PC-9 (cell line): ENCODE measurements at regions not wholly inside any gene's neighbourhood (a gene's known extent, or its start where the extent isn't known, plus 50 kb on each side); places are given as distances from the start of the nearest gene placed in this dataset.

Experiments used
- BruUV-seq: library from RNA; stranded (reverse); fragments of 400-500 nt; replicated peaks from 2 replicates; lab custom pipeline; 2021; lab: Mats Ljungman, UMichigan
- CTCF ChIA-PET: fragments of 300-600 bp; sonication (Branson Sonifier 250); formaldehyde crosslinking; loops from one replicate; lab custom pipeline; 2022; ENCODE audit warnings: antibody characterized with exemption; lab: Charles Lee
- POLR2A ChIA-PET: fragments of 300-600 bp; sonication (Branson Sonifier 250); formaldehyde crosslinking; loops from one replicate; lab custom pipeline; 2022; ENCODE audit warnings: antibody characterized with exemption; ENCODE audit not compliant: unreplicated experiment; lab: Charles Lee
- DNase-seq, 2 experiments: peaks; one replicate each; pipeline versions ENCODE4 v3.0.0 to v3.0.0-alpha.2; 2015 to 2022; ENCODE audit warnings: mixed read lengths in 1 of 2
- H2AFZ ChIP-seq: fragments of 200-600 bp; sonication (generic); 2 replicates; pipeline ENCODE4 v1.8.1; 2017; ENCODE audit warnings: antibody characterized with exemption
- H3F3A ChIP-seq: fragments of 200-600 bp; sonication (generic); 2 replicates; pipeline ENCODE4 v1.8.1; 2017; ENCODE audit warnings: antibody characterized with exemption, mild to moderate bottlenecking, low read depth; ENCODE audit not compliant: insufficient read depth
- H3K27ac ChIP-seq: fragments of 200-600 bp; sonication (generic); 2 replicates; pipeline ENCODE4 v1.6.1; 2016; ENCODE audit warnings: mixed run types
- H3K27me3 ChIP-seq: fragments of 200-600 bp; sonication (generic); 2 replicates; pipeline ENCODE4 v1.6.1; 2016; ENCODE audit warnings: low read depth, mixed run types; ENCODE audit not compliant: insufficient read depth
- H3K36me3 ChIP-seq: fragments of 200-600 bp; sonication (generic); 2 replicates; pipeline ENCODE4 v1.6.1; 2016; ENCODE audit warnings: low read depth, mixed run types
- H3K4me1 ChIP-seq: fragments of 200-600 bp; sonication (generic); replicated peaks from 2 replicates; pipeline ENCODE4 v1.6.1; 2016; ENCODE audit warnings: mixed run types; ENCODE audit not compliant: insufficient read depth
- H3K4me2 ChIP-seq: fragments of 200-600 bp; sonication (generic); 2 replicates; pipeline ENCODE4 v1.6.1; 2017; ENCODE audit warnings: mixed run types
- H3K4me3 ChIP-seq: fragments of 200-600 bp; sonication (generic); 2 replicates; pipeline ENCODE4 v1.6.1; 2016; ENCODE audit warnings: mixed run types
- H3K79me2 ChIP-seq: fragments of 200-600 bp; sonication (generic); 2 replicates; pipeline ENCODE4 v1.6.1; 2017; ENCODE audit warnings: low read depth, mixed run types
- H3K9me2 ChIP-seq: fragments of 200-600 bp; sonication (generic); 2 replicates; pipeline ENCODE4 v1.8.1; 2017; ENCODE audit warnings: mild to moderate bottlenecking; ENCODE audit not compliant: insufficient read depth
- H3K9me3 ChIP-seq: fragments of 200-600 bp; sonication (generic); 2 replicates; pipeline ENCODE4 v1.8.1; 2016; ENCODE audit warnings: low read depth; ENCODE audit not compliant: insufficient read depth
- H4K20me1 ChIP-seq: fragments of 200-600 bp; sonication (generic); 2 replicates; pipeline ENCODE4 v1.8.1; 2017; ENCODE audit not compliant: insufficient read depth
- EZH2 ChIP-seq: fragments of 200-600 bp; sonication (generic); IDR thresholded peaks from 2 replicates; pipeline ENCODE4 v1.8.0; 2017; ENCODE audit warnings: antibody characterized with exemption, low read depth
- intact Hi-C: fragments of 100-400 bp; cut with micrococcal nuclease; formaldehyde crosslinking; loops from one replicate; pipeline ENCODE4 v1.10.0; 2022; ENCODE audit not compliant: unreplicated experiment
- TF ChIP-seq, protein P1 (sequence below): fragments of 200-600 bp; sonication (generic); conservative IDR thresholded peaks from 2 replicates; pipeline ENCODE4 v1.6.1; 2017; ENCODE audit warnings: mixed run types, antibody characterized with exemption, mild to moderate bottlenecking, moderate library complexity

DNA sequence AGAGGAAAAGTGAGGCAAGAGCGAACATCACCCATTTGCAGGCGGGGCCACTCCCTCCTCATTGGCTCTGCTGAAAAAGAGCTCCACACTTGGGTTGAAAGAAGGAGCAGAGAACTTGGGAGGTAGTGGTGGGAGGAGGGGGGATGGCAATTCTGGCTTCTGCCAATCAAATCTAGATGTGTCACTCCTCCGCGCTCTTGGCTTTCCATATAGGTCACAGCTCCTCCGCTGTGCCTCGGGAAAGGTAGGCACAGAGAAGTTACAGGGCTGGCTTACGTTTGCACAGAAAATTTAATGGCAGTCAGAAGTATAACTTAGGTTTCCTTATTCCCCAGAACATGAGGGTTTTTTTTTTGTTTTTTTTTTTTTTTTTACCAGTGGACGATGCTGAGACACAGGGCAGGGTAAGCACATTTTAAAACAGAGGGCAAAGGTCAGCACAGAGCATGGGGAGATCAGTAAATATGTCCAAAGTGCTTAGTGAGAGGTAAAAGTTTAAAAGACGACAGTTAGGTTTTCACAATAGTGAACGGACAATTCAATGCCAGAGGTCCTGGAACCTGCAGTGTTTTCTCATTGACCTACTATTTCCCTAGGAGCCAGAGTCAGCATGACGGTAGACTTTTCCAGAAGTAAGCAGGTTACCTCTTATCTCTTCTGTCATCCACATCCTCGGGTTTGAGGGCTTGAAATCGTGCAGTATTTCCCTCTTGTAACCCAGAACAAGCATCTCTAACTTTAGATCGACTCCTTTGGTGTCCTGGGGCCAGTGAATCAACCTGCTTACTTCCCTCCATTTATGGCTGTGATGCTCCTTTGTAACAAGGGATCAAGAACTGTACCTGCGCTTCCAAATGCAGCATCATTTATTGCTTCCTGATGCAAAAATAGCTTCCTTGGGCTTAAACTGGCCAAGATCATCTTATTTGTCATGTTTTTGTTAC is 258.9 kb upstream of the PROX1 start:
- Histone ChIP-seq H4K20me1 (no peaks in the 10 kb centered on the region), H3K4me1 (no peaks in the 10 kb centered on the region), H3K4me2 (no peak overlapping the region), H3K27me3 (no peaks in the 10 kb centered on the region), H3K9me2 (0 out of 2 replicates have a peak, but pooled peaks cover 4% of the 10 kb centered on the region), H3K4me3 (no peak overlapping the region), H3K36me3 (no peaks in the 10 kb centered on the region), H3K9me3 (peaks cover 4% of the 10 kb centered on the region; the same call in 1 of the 2 replicates), H3F3A (no peaks in the 10 kb centered on the region), H2AFZ (no peak overlapping the region), H3K27ac (no peak overlapping the region), H3K79me2 (no peaks in the 10 kb centered on the region)
- intact Hi-C loops, result no loop called here
- POLR2A ChIA-PET, result no interaction called here
- CTCF ChIA-PET, result no interaction called here
- no peak for TF ChIP-seq EZH2
- TF ChIP-seq, protein P1, sequence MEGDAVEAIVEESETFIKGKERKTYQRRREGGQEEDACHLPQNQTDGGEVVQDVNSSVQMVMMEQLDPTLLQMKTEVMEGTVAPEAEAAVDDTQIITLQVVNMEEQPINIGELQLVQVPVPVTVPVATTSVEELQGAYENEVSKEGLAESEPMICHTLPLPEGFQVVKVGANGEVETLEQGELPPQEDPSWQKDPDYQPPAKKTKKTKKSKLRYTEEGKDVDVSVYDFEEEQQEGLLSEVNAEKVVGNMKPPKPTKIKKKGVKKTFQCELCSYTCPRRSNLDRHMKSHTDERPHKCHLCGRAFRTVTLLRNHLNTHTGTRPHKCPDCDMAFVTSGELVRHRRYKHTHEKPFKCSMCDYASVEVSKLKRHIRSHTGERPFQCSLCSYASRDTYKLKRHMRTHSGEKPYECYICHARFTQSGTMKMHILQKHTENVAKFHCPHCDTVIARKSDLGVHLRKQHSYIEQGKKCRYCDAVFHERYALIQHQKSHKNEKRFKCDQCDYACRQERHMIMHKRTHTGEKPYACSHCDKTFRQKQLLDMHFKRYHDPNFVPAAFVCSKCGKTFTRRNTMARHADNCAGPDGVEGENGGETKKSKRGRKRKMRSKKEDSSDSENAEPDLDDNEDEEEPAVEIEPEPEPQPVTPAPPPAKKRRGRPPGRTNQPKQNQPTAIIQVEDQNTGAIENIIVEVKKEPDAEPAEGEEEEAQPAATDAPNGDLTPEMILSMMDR, result no peak
- DNase-seq, result no peak
- BruUV-seq, result no TSS peak

DNA sequence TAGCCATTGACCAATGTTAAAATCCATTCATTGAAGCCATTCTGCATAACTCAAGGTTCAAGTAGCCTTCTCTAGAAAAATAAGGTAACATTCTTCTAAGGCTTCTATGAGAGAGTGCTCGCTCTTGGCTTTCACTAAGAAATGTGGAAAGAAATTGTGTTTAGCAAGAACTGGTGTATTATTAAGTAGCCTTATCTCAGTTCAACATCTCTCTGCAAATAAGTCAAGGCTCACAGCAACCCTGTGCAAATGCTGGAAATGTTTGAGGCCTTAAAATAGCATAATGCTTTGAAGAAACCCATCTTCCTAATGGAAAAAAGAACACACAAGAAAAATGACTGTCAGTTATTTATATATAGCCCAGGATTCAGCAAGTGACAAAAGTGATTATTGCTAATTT is 254.1 kb upstream of the PROX1 start:
- CTCF ChIA-PET, result no interaction called here
- no peak overlapping the region for H2AFZ ChIP-seq
- intact Hi-C loops, result no loop called here

DNA sequence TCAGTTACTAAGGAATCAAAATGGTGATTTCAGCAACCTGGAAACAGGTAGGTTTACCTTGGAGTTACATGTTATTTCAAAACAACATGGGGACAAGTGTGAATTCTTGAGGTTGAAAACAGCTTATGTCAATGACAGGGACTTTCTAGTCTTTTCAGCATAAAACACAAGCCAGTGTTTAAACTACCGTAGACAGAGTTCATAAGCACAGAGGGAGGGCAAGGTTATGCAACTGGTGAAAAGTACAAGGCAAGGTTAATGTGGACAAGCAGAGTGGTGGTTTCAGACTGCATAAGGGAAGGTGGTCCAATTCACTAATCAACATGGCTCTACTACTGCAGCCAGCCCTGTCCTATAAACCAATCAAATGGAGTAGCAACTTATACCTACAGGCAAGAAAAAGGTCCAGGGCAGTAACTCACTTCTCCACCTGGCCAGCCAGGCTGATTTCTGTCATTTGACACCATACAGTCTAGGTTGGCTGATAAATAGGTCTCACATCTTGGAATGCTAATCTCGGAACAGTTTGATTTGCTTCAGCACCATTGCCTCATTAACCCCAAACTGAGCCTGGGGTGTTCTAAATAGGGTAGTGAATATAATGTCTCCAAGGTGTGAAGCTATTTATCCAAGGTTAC is 250.3 kb upstream of the PROX1 start:
- intact Hi-C loops, result no loop called here
- no peak for DNase-seq
- Histone ChIP-seq H3K27me3 (no peaks in the 10 kb centered on the region), H3F3A (no peaks in the 10 kb centered on the region), H3K36me3 (no peaks in the 10 kb centered on the region), H3K79me2 (no peaks in the 10 kb centered on the region), H3K27ac (no peak overlapping the region), H4K20me1 (no peaks in the 10 kb centered on the region), H2AFZ (no peak overlapping the region), H3K4me2 (no peak overlapping the region), H3K9me2 (no peaks in the 10 kb centered on the region), H3K9me3 (0 out of 2 replicates have a peak, but pooled peaks cover 4% of the 10 kb centered on the region), H3K4me3 (no peak overlapping the region), H3K4me1 (no peaks in the 10 kb centered on the region)
- TF ChIP-seq, protein P1, result no peak
- no peak for TF ChIP-seq EZH2
- no TSS peak for BruUV-seq
- CTCF ChIA-PET, result no interaction called here
- POLR2A ChIA-PET, result no interaction called here

More for the DNA sequence above, 254.1 kb upstream of the PROX1 start:
- Histone ChIP-seq H3K4me3 (no peak overlapping the region), H3K4me2 (no peak overlapping the region), H3K4me1 (no peaks in the 10 kb centered on the region), H3F3A (no peaks in the 10 kb centered on the region), H3K27ac (no peak overlapping the region), H3K9me3 (peaks cover 4% of the 10 kb centered on the region; the same call in 1 of the 2 replicates), H3K36me3 (no peaks in the 10 kb centered on the region), H4K20me1 (no peaks in the 10 kb centered on the region), H3K9me2 (0 out of 2 replicates have a peak, but pooled peaks cover 4% of the 10 kb centered on the region), H3K27me3 (no peaks in the 10 kb centered on the region), H3K79me2 (no peaks in the 10 kb centered on the region)
- BruUV-seq, result no TSS peak
- POLR2A ChIA-PET, result no interaction called here
- no peak for DNase-seq
- TF ChIP-seq, protein P1, result no peak
- no peak for TF ChIP-seq EZH2
